Stomach smooth muscle (tissue), 2 donors: ENCODE measurements at regions not wholly inside any gene's neighbourhood (a gene's known extent, or its start where the extent isn't known, plus 50 kb on each side); places are given as distances from the start of the nearest gene placed in this dataset.

Source experiments
- H3K27ac ChIP-seq: one replicate; pipeline ENCODE4 v1.7.0; 2013; ENCODE audit warnings: mild to moderate bottlenecking, low read length, inconsistent platforms
- H3K27me3 ChIP-seq, 2 donors: one replicate each; pipeline ENCODE4 v1.7.0; 2013; ENCODE audit warnings: low read length in 2 of 2; ENCODE audit not compliant: insufficient read depth in 2 of 2, control insufficient read depth in 1 of 2
- H3K36me3 ChIP-seq, 2 donors: one replicate each; pipeline ENCODE4 v1.7.0; 2013; ENCODE audit warnings: low read length in 2 of 2; ENCODE audit not compliant: control insufficient read depth in 2 of 2, insufficient read depth in 2 of 2
- H3K4me1 ChIP-seq: one replicate; pipeline ENCODE4 v1.7.0; 2013; ENCODE audit warnings: low read length; ENCODE audit not compliant: control insufficient read depth, insufficient read depth
- H3K4me3 ChIP-seq, 2 donors: one replicate each; pipeline ENCODE4 v1.7.0; 2013; ENCODE audit warnings: low read length in 2 of 2
- H3K9ac ChIP-seq, 2 donors: one replicate each; pipeline ENCODE4 v1.7.0; 2013; ENCODE audit warnings: low read length in 2 of 2, mild to moderate bottlenecking in 1 of 2
- H3K9me3 ChIP-seq, 2 donors: one replicate each; pipeline ENCODE4 v1.7.0; 2013; ENCODE audit warnings: low read length in 2 of 2; ENCODE audit not compliant: control insufficient read depth in 2 of 2
- donor health status: healthy.
- donor health status: Pancreatic carcinoma.

GRCh38 chr6:22349051-22349450 is 52.2 kb upstream of the PRL start:
- Histone ChIP-seq H3K36me3 (no peaks in the 10 kb centered on the region), H3K4me1 (no peaks in the 10 kb centered on the region), H3K4me3 (no peak overlapping the region), H3K9me3 (no peaks in the 10 kb centered on the region), H3K27me3 (no peaks in the 10 kb centered on the region), H3K9ac (no peak overlapping the region), H3K27ac (no peak overlapping the region)

- Histone ChIP-seq H3K36me3 (no peaks in the 10 kb centered on the region), H3K4me3 (no peak overlapping the region), H3K4me1 (no peaks in the 10 kb centered on the region), H3K27ac (no peak overlapping the region), H3K9ac (no peak overlapping the region), H3K9me3 (no peaks in the 10 kb centered on the region), H3K27me3 (no peaks in the 10 kb centered on the region)
Measured at GRCh38 chr6:22349528-22349927, 52.7 kb upstream of the PRL start.

GRCh38 chr6:22350109-22350508 is 53.3 kb upstream of the PRL start:
- Histone ChIP-seq H3K9me3 (no peaks in the 10 kb centered on the region), H3K9ac (no peak overlapping the region), H3K27me3 (no peaks in the 10 kb centered on the region), H3K27ac (no peak overlapping the region), H3K4me1 (no peaks in the 10 kb centered on the region), H3K36me3 (no peaks in the 10 kb centered on the region), H3K4me3 (no peak overlapping the region)

- Histone ChIP-seq H3K27me3 (no peaks in the 10 kb centered on the region), H3K4me1 (no peaks in the 10 kb centered on the region), H3K36me3 (no peaks in the 10 kb centered on the region), H3K27ac (no peak overlapping the region), H3K9me3 (no peaks in the 10 kb centered on the region), H3K9ac (no peak overlapping the region), H3K4me3 (no peak overlapping the region)
Measured at GRCh38 chr6:22353101-22353500, 56.3 kb upstream of the PRL start.

GRCh38 chr6:22356362-22356940 is 59.6 kb upstream of the PRL start:
- no peaks in the 10 kb centered on the region for H3K27me3 ChIP-seq
- no peak overlapping the region for H3K27ac ChIP-seq
- H3K4me1 ChIP-seq: no peaks in the 10 kb centered on the region
- no peak overlapping the region for H3K9ac ChIP-seq
- no peaks in the 10 kb centered on the region for H3K36me3 ChIP-seq
- no peaks in the 10 kb centered on the region for H3K9me3 ChIP-seq
- no peak overlapping the region for H3K4me3 ChIP-seq

GRCh38 chr6:22357724-22358189 is 60.9 kb upstream of the PRL start:
- Histone ChIP-seq H3K9me3 (no peaks in the 10 kb centered on the region), H3K36me3 (no peaks in the 10 kb centered on the region), H3K9ac (no peak overlapping the region), H3K4me1 (no peaks in the 10 kb centered on the region), H3K4me3 (no peak overlapping the region), H3K27ac (no peak overlapping the region), H3K27me3 (no peaks in the 10 kb centered on the region)

- no peaks in the 10 kb centered on the region for H3K27me3 ChIP-seq
- H3K4me3 ChIP-seq: no peak overlapping the region
- no peaks in the 10 kb centered on the region for H3K36me3 ChIP-seq
- no peaks in the 10 kb centered on the region for H3K9me3 ChIP-seq
- no peaks in the 10 kb centered on the region for H3K4me1 ChIP-seq
- H3K9ac ChIP-seq: no peak overlapping the region
- H3K27ac ChIP-seq: no peak overlapping the region
Measured at GRCh38 chr6:22361576-22361975, 64.7 kb upstream of the PRL start.

- Histone ChIP-seq H3K9me3 (no peaks in the 10 kb centered on the region), H3K9ac (no peak overlapping the region), H3K36me3 (no peaks in the 10 kb centered on the region), H3K27me3 (no peaks in the 10 kb centered on the region), H3K4me1 (no peaks in the 10 kb centered on the region), H3K27ac (no peak overlapping the region), H3K4me3 (no peak overlapping the region)
Measured at GRCh38 chr6:22362361-22362760, 65.5 kb upstream of the PRL start.

GRCh38 chr6:22363166-22363713 is 66.4 kb upstream of the PRL start:
- H3K9ac ChIP-seq: no peak overlapping the region
- no peaks in the 10 kb centered on the region for H3K36me3 ChIP-seq
- no peaks in the 10 kb centered on the region for H3K4me1 ChIP-seq
- no peak overlapping the region for H3K27ac ChIP-seq
- H3K4me3 ChIP-seq: no peak overlapping the region
- no peaks in the 10 kb centered on the region for H3K9me3 ChIP-seq
- H3K27me3 ChIP-seq: no peaks in the 10 kb centered on the region

- Histone ChIP-seq H3K36me3 (no peaks in the 10 kb centered on the region), H3K4me3 (no peak overlapping the region)
Measured at GRCh38 chr6:22363714-22364239, 66.9 kb upstream of the PRL start.

GRCh38 chr6:22364306-22364705 is 67.5 kb upstream of the PRL start:
- H3K9me3 ChIP-seq: no peaks in the 10 kb centered on the region
- no peaks in the 10 kb centered on the region for H3K4me1 ChIP-seq
- no peak overlapping the region for H3K4me3 ChIP-seq
- H3K36me3 ChIP-seq: no peaks in the 10 kb centered on the region
- H3K9ac ChIP-seq: no peak overlapping the region
- H3K27ac ChIP-seq: no peak overlapping the region
- H3K27me3 ChIP-seq: no peaks in the 10 kb centered on the region

More at GRCh38 chr6:22363714-22364239, 66.9 kb upstream of the PRL start:
- no peaks in the 10 kb centered on the region for H3K27me3 ChIP-seq
- H3K9ac ChIP-seq: no peak overlapping the region
- no peaks in the 10 kb centered on the region for H3K9me3 ChIP-seq
- H3K27ac ChIP-seq: no peak overlapping the region
- no peaks in the 10 kb centered on the region for H3K4me1 ChIP-seq
